Panc1 (cell line): ENCODE measurements at regions not wholly inside any gene's neighbourhood (a gene's known extent, or its start where the extent isn't known, plus 50 kb on each side); places are given as distances from the start of the nearest gene placed in this dataset.

ENCODE experiments used
- ATAC-seq: fragments of 200-7000 bp; cut with Tn5 transposase; 2 replicates; pipeline ENCODE4 v1.9.1; 2020; ENCODE audit warnings: mild to moderate bottlenecking, moderate library complexity
- BruUV-seq: library from RNA; stranded (reverse); fragments of 400-500 nt; replicated peaks from 2 replicates; lab custom pipeline; 2021; lab: Mats Ljungman, UMichigan
- CTCF ChIA-PET: fragments of 300-600 bp; sonication (Branson Sonifier 250); formaldehyde crosslinking; loops from one replicate; lab custom pipeline; 2022; ENCODE audit warnings: antibody characterized with exemption; lab: Charles Lee
- POLR2A ChIA-PET: fragments of 300-600 bp; sonication (Branson Sonifier 250); formaldehyde crosslinking; loops from one replicate; lab custom pipeline; 2022; ENCODE audit warnings: antibody characterized with exemption; lab: Charles Lee
- DNase-seq: peaks from one replicate; pipeline ENCODE4 v3.0.0-alpha.2; 2010; ENCODE audit warnings: low read depth, low spot score
- H3K27ac ChIP-seq: 2 replicates; pipeline ENCODE4 v1.5.1; 2011; ENCODE audit warnings: mild to moderate bottlenecking, low read length, inconsistent platforms
- H3K27me3 ChIP-seq: fragments of 200-500 bp; sonication (Bioruptor generic); 2 replicates; pipeline ENCODE4 v1.6.0; 2014; ENCODE audit warnings: low read length, inconsistent platforms; ENCODE audit not compliant: control insufficient read depth, insufficient read depth
- H3K36me3 ChIP-seq: fragments of 200-500 bp; sonication (Bioruptor generic); 2 replicates; pipeline ENCODE4 v1.5.1; 2014; ENCODE audit warnings: inconsistent platforms, mild to moderate bottlenecking, low read length, moderate library complexity; ENCODE audit not compliant: control insufficient read depth, insufficient read depth
- H3K4me1 ChIP-seq: 2 replicates; pipeline ENCODE4 v1.5.1; 2011; ENCODE audit warnings: inconsistent platforms, mild to moderate bottlenecking, low read length, moderate library complexity; ENCODE audit not compliant: control insufficient read depth, insufficient read depth
- H3K4me3 ChIP-seq, 2 experiments: 2 replicates each; pipeline ENCODE4 v1.5.1; 2011 to 2012; ENCODE audit warnings: low read depth in 2 of 2, low read length in 2 of 2, mild to moderate bottlenecking in 2 of 2, inconsistent platforms in 1 of 2, moderate library complexity in 1 of 2
- H3K9me3 ChIP-seq: fragments of 200-500 bp; sonication (Bioruptor generic); 2 replicates; pipeline ENCODE4 v1.5.1; 2014; ENCODE audit warnings: low read depth, mild to moderate bottlenecking, inconsistent platforms, low read length, moderate library complexity; ENCODE audit not compliant: control insufficient read depth, insufficient read depth
- POLR2AphosphoS5 ChIP-seq: IDR thresholded peaks from 2 replicates; pipeline ENCODE4 v1.6.1; 2012; ENCODE audit warnings: mild to moderate bottlenecking, low read depth, low read length, moderate library complexity
- SIN3A ChIP-seq: IDR thresholded peaks from 2 replicates; pipeline ENCODE4 v1.6.1; 2012; ENCODE audit warnings: low read depth, mild to moderate bottlenecking, low read length, moderate library complexity, borderline replicate concordance; ENCODE audit not compliant: insufficient read depth
- TCF7L2 ChIP-seq: IDR thresholded peaks from 2 replicates; pipeline ENCODE4 v1.6.1; 2011; ENCODE audit warnings: mild to moderate bottlenecking, low read depth, low read length, inconsistent platforms
- in situ Hi-C: cut with HindIII; loops from 2 replicates; pipeline ENCODE4 v1.10.0; 2016; ENCODE audit warnings: low sequenced_read_pairs, low pct_unique_long_range_greater_than_20kb
- intact Hi-C: fragments of 100-400 bp; cut with micrococcal nuclease; formaldehyde crosslinking; loops from one replicate; pipeline ENCODE4 v1.10.0; 2022; ENCODE audit not compliant: unreplicated experiment
- TF ChIP-seq, protein P1 (sequence below): fragments of 450-650 bp; IDR thresholded peaks from 2 replicates; pipeline ENCODE4 v1.5.1; 2017; ENCODE audit warnings: mild to moderate bottlenecking
- TF ChIP-seq, protein P2 (sequence below), 2 experiments: IDR thresholded peaks; 2 replicates each; pipeline ENCODE4 v1.6.1; 2011 to 2012; ENCODE audit warnings: low read depth in 2 of 2, control low read depth in 1 of 2, low read length in 1 of 2, mild to moderate bottlenecking in 1 of 2, moderate library complexity in 1 of 2; ENCODE audit not compliant: insufficient read depth in 1 of 2

DNA sequence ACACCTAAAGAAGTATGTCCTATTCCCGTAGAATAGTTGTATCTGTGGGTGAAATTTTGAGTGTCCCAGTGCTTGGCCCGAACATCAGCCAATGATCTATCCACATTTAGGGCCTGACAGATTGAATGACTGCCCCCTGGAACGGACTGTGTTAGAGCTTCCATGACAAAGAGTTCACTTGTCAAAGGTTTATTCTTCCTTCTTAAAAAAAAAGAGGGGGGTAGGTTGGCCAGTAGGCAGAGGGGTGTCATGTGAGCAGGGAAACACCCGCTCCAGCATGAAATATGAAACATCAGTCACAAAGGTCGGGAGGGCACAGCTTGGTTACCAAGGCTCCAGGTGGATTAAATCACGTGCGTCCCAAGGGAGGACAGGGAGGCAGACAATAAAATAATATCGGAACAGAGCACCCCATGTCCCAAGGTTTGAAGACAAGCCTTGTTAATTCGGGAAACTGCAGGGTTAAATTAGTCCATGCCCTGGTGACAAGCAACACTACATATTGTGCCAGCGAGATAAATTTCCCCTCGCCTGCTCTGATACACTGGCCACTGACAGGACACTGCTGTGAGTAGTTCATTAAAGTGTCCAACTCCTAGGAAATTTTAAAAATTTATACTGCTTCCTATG lies 401.2 kb downstream of the IRX1 start:
- H3K27ac ChIP-seq, result no peak overlapping the region

DNA sequence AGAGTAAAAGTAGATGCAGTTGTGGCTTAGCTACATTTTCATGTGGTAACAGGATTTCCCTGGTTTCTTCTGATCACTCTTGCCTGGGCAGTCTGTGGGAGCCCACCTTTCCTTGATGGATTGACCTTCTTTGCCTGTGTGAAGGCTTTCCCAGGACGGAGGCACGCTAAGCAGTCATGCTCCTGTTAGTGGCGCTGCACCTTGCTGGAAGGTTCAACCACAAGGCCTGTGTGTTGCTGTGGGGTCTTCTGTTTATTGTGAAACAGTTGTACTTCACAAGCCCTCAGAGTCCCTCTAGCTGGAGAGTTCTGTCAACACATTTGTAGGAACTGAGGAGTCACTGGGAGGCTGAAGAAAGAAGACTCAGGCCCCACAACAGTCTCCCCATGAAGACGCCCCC lies 402.0 kb downstream of the IRX1 start:
- ATAC-seq, result no peak
- no peaks in the 10 kb centered on the region for H3K4me1 ChIP-seq
- 0 out of 2 replicates have a peak, but pooled peaks cover 4% of the 10 kb centered on the region for H3K9me3 ChIP-seq
- TF ChIP-seq, protein P1, sequence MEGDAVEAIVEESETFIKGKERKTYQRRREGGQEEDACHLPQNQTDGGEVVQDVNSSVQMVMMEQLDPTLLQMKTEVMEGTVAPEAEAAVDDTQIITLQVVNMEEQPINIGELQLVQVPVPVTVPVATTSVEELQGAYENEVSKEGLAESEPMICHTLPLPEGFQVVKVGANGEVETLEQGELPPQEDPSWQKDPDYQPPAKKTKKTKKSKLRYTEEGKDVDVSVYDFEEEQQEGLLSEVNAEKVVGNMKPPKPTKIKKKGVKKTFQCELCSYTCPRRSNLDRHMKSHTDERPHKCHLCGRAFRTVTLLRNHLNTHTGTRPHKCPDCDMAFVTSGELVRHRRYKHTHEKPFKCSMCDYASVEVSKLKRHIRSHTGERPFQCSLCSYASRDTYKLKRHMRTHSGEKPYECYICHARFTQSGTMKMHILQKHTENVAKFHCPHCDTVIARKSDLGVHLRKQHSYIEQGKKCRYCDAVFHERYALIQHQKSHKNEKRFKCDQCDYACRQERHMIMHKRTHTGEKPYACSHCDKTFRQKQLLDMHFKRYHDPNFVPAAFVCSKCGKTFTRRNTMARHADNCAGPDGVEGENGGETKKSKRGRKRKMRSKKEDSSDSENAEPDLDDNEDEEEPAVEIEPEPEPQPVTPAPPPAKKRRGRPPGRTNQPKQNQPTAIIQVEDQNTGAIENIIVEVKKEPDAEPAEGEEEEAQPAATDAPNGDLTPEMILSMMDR, result no peak
- TF ChIP-seq SIN3A (no peak), TCF7L2 (no peak), POLR2AphosphoS5 (no peak)
- TF ChIP-seq, protein P2, sequence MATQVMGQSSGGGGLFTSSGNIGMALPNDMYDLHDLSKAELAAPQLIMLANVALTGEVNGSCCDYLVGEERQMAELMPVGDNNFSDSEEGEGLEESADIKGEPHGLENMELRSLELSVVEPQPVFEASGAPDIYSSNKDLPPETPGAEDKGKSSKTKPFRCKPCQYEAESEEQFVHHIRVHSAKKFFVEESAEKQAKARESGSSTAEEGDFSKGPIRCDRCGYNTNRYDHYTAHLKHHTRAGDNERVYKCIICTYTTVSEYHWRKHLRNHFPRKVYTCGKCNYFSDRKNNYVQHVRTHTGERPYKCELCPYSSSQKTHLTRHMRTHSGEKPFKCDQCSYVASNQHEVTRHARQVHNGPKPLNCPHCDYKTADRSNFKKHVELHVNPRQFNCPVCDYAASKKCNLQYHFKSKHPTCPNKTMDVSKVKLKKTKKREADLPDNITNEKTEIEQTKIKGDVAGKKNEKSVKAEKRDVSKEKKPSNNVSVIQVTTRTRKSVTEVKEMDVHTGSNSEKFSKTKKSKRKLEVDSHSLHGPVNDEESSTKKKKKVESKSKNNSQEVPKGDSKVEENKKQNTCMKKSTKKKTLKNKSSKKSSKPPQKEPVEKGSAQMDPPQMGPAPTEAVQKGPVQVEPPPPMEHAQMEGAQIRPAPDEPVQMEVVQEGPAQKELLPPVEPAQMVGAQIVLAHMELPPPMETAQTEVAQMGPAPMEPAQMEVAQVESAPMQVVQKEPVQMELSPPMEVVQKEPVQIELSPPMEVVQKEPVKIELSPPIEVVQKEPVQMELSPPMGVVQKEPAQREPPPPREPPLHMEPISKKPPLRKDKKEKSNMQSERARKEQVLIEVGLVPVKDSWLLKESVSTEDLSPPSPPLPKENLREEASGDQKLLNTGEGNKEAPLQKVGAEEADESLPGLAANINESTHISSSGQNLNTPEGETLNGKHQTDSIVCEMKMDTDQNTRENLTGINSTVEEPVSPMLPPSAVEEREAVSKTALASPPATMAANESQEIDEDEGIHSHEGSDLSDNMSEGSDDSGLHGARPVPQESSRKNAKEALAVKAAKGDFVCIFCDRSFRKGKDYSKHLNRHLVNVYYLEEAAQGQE (IDR thresholded peaks at IDR 0.05; ENCODE audit: insufficient read depth in 1 of 2, low read depth in 2 of 2, low read length in 1 of 2), result no peak
- no peak overlapping the region for H3K27ac ChIP-seq
- no peaks in the 10 kb centered on the region for H3K36me3 ChIP-seq
- in situ Hi-C loops, result no loop called here
- no peak overlapping the region for H3K4me3 ChIP-seq
- no TSS peak for BruUV-seq
- ChIA-PET CTCF (no interaction called here), POLR2A (no interaction called here)
- no peaks in the 10 kb centered on the region for H3K27me3 ChIP-seq
- no peak for DNase-seq
- intact Hi-C loops, result no loop called here

More for the DNA sequence above, 401.2 kb downstream of the IRX1 start:
- Histone ChIP-seq H3K27me3 (no peaks in the 10 kb centered on the region), H3K4me3 (no peak overlapping the region), H3K36me3 (no peaks in the 10 kb centered on the region), H3K9me3 (no peaks in the 10 kb centered on the region), H3K4me1 (no peaks in the 10 kb centered on the region)
- intact Hi-C loops (no loop called here), in situ Hi-C loops (no loop called here)
- DNase-seq (no peak), ATAC-seq (no peak)
- no TSS peak for BruUV-seq
- TF ChIP-seq, protein P1, result no peak
- TF ChIP-seq POLR2AphosphoS5, result no peak
- TF ChIP-seq TCF7L2, result no peak
- TF ChIP-seq, protein P2 (IDR thresholded peaks at IDR 0.05; ENCODE audit: insufficient read depth in 1 of 2, low read depth in 2 of 2, low read length in 1 of 2), result no peak
- TF ChIP-seq SIN3A, result no peak
- CTCF ChIA-PET, result no interaction called here
- POLR2A ChIA-PET, result no interaction called here
